Activated naive CD8-positive, alpha-beta T cell (primary cell): ENCODE measurements at regions not wholly inside any gene's neighbourhood (a gene's known extent, or its start where the extent isn't known, plus 50 kb on each side); places are given as distances from the start of the nearest gene placed in this dataset.
"Not testable (repeated sequence)": the region's sequence is repeated elsewhere in the genome, so short reads cannot be mapped to it uniquely, and the experiment has no call there.

Experiments
- H3K27ac Mint-ChIP-seq: one replicate; pipeline ENCODE4 v1.8.0; 2021; ENCODE audit warnings: mixed read lengths
- H3K27me3 Mint-ChIP-seq: one replicate; pipeline ENCODE4 v1.8.0; 2021; ENCODE audit warnings: mixed read lengths
- H3K36me3 Mint-ChIP-seq: one replicate; pipeline ENCODE4 v1.8.0; 2021; ENCODE audit warnings: mixed read lengths
- H3K4me1 Mint-ChIP-seq: one replicate; pipeline ENCODE4 v1.8.0; 2021; ENCODE audit warnings: low read depth, mixed read lengths
- H3K4me3 Mint-ChIP-seq: one replicate; pipeline ENCODE4 v1.8.0; 2021; ENCODE audit warnings: mild to moderate bottlenecking, mixed read lengths
- H3K9me3 Mint-ChIP-seq: one replicate; pipeline ENCODE4 v1.8.0; 2021; ENCODE audit warnings: low read depth, mixed read lengths

GRCh38 chr13:84579901-84580300 lies 697.6 kb upstream of the SLITRK1 start:
- not testable (repeated sequence) for H3K9me3 Mint-ChIP-seq, H3K4me1 Mint-ChIP-seq, H3K27me3 Mint-ChIP-seq, H3K27ac Mint-ChIP-seq, H3K36me3 Mint-ChIP-seq, H3K4me3 Mint-ChIP-seq

GRCh38 chr13:84574851-84575250 lies 692.6 kb upstream of the SLITRK1 start:
- H3K4me1 Mint-ChIP-seq = no peaks in the 10 kb centered on the region
- H3K36me3 Mint-ChIP-seq = no peaks in the 10 kb centered on the region
- H3K27ac Mint-ChIP-seq = no peak overlapping the region
- no peak overlapping the region for H3K4me3 Mint-ChIP-seq
- H3K9me3 Mint-ChIP-seq = no peaks in the 10 kb centered on the region
- H3K27me3 Mint-ChIP-seq = no peaks in the 10 kb centered on the region

GRCh38 chr13:84571264-84571663 lies 689.0 kb upstream of the SLITRK1 start:
- H3K4me1 Mint-ChIP-seq = no peaks in the 10 kb centered on the region
- no peaks in the 10 kb centered on the region for H3K27me3 Mint-ChIP-seq
- no peak overlapping the region for H3K27ac Mint-ChIP-seq
- no peaks in the 10 kb centered on the region for H3K9me3 Mint-ChIP-seq
- H3K4me3 Mint-ChIP-seq = no peak overlapping the region
- H3K36me3 Mint-ChIP-seq = no peaks in the 10 kb centered on the region

- no peaks in the 10 kb centered on the region for H3K36me3 Mint-ChIP-seq
- no peak overlapping the region for H3K27ac Mint-ChIP-seq
- no peaks in the 10 kb centered on the region for H3K4me1 Mint-ChIP-seq
- no peaks in the 10 kb centered on the region for H3K27me3 Mint-ChIP-seq
- no peak overlapping the region for H3K4me3 Mint-ChIP-seq
- H3K9me3 Mint-ChIP-seq = no peaks in the 10 kb centered on the region
These were observed 688.6 kb upstream of the SLITRK1 start for GRCh38 chr13:84570831-84571230.

- Mint-ChIP-seq H3K4me1 (no peaks in the 10 kb centered on the region), H3K9me3 (no peaks in the 10 kb centered on the region), H3K27me3 (no peaks in the 10 kb centered on the region), H3K27ac (no peak overlapping the region), H3K36me3 (no peaks in the 10 kb centered on the region), H3K4me3 (no peak overlapping the region)
These were observed 687.1 kb upstream of the SLITRK1 start for GRCh38 chr13:84569366-84569765.

GRCh38 chr13:84567848-84568247 lies 685.6 kb upstream of the SLITRK1 start:
- H3K4me3 Mint-ChIP-seq = no peak overlapping the region
- H3K9me3 Mint-ChIP-seq = no peaks in the 10 kb centered on the region
- H3K4me1 Mint-ChIP-seq = no peaks in the 10 kb centered on the region
- H3K36me3 Mint-ChIP-seq = no peaks in the 10 kb centered on the region
- no peak overlapping the region for H3K27ac Mint-ChIP-seq
- no peaks in the 10 kb centered on the region for H3K27me3 Mint-ChIP-seq

GRCh38 chr13:84566780-84567179 lies 684.5 kb upstream of the SLITRK1 start:
- Mint-ChIP-seq H3K9me3 (no peaks in the 10 kb centered on the region), H3K4me3 (no peak overlapping the region), H3K4me1 (no peaks in the 10 kb centered on the region), H3K36me3 (no peaks in the 10 kb centered on the region), H3K27me3 (no peaks in the 10 kb centered on the region), H3K27ac (no peak overlapping the region)

GRCh38 chr13:84563611-84564010 lies 681.3 kb upstream of the SLITRK1 start:
- H3K36me3 Mint-ChIP-seq = no peaks in the 10 kb centered on the region
- H3K4me3 Mint-ChIP-seq = no peak overlapping the region
- no peaks in the 10 kb centered on the region for H3K27me3 Mint-ChIP-seq

GRCh38 chr13:84553227-84553626 lies 671.0 kb upstream of the SLITRK1 start:
- Mint-ChIP-seq H3K4me3 (no peak overlapping the region), H3K36me3 (no peaks in the 10 kb centered on the region), H3K27ac (no peak overlapping the region), H3K27me3 (no peaks in the 10 kb centered on the region), H3K4me1 (no peaks in the 10 kb centered on the region), H3K9me3 (peaks cover 8% of the 10 kb centered on the region)

More at GRCh38 chr13:84563611-84564010, 681.3 kb upstream of the SLITRK1 start:
- Mint-ChIP-seq H3K9me3 (peaks cover 4% of the 10 kb centered on the region), H3K4me1 (no peaks in the 10 kb centered on the region), H3K27ac (no peak overlapping the region)

GRCh38 chr13:84543962-84544361 lies 661.7 kb upstream of the SLITRK1 start:
- Mint-ChIP-seq H3K27ac (no peak overlapping the region), H3K4me3 (no peak overlapping the region), H3K27me3 (no peaks in the 10 kb centered on the region), H3K36me3 (no peaks in the 10 kb centered on the region), H3K9me3 (peaks cover 8% of the 10 kb centered on the region), H3K4me1 (no peaks in the 10 kb centered on the region)

GRCh38 chr13:84542348-84542747 lies 660.1 kb upstream of the SLITRK1 start:
- Mint-ChIP-seq H3K4me3 (no peak overlapping the region), H3K4me1 (no peaks in the 10 kb centered on the region), H3K9me3 (peaks cover 8% of the 10 kb centered on the region), H3K27ac (no peak overlapping the region), H3K36me3 (no peaks in the 10 kb centered on the region), H3K27me3 (no peaks in the 10 kb centered on the region)

- H3K36me3 Mint-ChIP-seq = no peaks in the 10 kb centered on the region
- H3K4me3 Mint-ChIP-seq = no peak overlapping the region
- H3K9me3 Mint-ChIP-seq = peaks cover 4% of the 10 kb centered on the region
- H3K4me1 Mint-ChIP-seq = no peaks in the 10 kb centered on the region
- H3K27me3 Mint-ChIP-seq = no peaks in the 10 kb centered on the region
- H3K27ac Mint-ChIP-seq = no peak overlapping the region
These were observed 654.6 kb upstream of the SLITRK1 start for GRCh38 chr13:84536906-84537305.

GRCh38 chr13:84528408-84529070 lies 646.3 kb upstream of the SLITRK1 start:
- Mint-ChIP-seq H3K27me3 (no peaks in the 10 kb centered on the region), H3K27ac (no peak overlapping the region), H3K36me3 (no peaks in the 10 kb centered on the region), H3K9me3 (no peaks in the 10 kb centered on the region), H3K4me3 (no peak overlapping the region), H3K4me1 (no peaks in the 10 kb centered on the region)

- no peaks in the 10 kb centered on the region for H3K9me3 Mint-ChIP-seq
- H3K27me3 Mint-ChIP-seq = no peaks in the 10 kb centered on the region
- H3K4me3 Mint-ChIP-seq = no peak overlapping the region
- H3K4me1 Mint-ChIP-seq = no peaks in the 10 kb centered on the region
- no peak overlapping the region for H3K27ac Mint-ChIP-seq
- no peaks in the 10 kb centered on the region for H3K36me3 Mint-ChIP-seq
These were observed 643.6 kb upstream of the SLITRK1 start for GRCh38 chr13:84525865-84526264.

GRCh38 chr13:84524586-84524985 lies 642.3 kb upstream of the SLITRK1 start:
- H3K27ac Mint-ChIP-seq = no peak overlapping the region
- H3K4me1 Mint-ChIP-seq = no peaks in the 10 kb centered on the region
- no peak overlapping the region for H3K4me3 Mint-ChIP-seq
- no peaks in the 10 kb centered on the region for H3K9me3 Mint-ChIP-seq
- H3K27me3 Mint-ChIP-seq = no peaks in the 10 kb centered on the region
- H3K36me3 Mint-ChIP-seq = no peaks in the 10 kb centered on the region

GRCh38 chr13:84500016-84500415 lies 617.7 kb upstream of the SLITRK1 start:
- Mint-ChIP-seq H3K4me3 (no peak overlapping the region), H3K36me3 (no peaks in the 10 kb centered on the region), H3K27ac (no peak overlapping the region), H3K4me1 (no peaks in the 10 kb centered on the region), H3K27me3 (no peaks in the 10 kb centered on the region), H3K9me3 (no peaks in the 10 kb centered on the region)
